Loucy (cell line): ENCODE measurements at regions not wholly inside any gene's neighbourhood (a gene's known extent, or its start where the extent isn't known, plus 50 kb on each side); places are given as distances from the start of the nearest gene placed in this dataset.

Source experiments
- CTCF ChIP-seq: fragments of 200-600 bp; sonication (generic); conservative IDR thresholded peaks from 2 replicates; pipeline ENCODE4 v1.5.1; 2014; ENCODE audit warnings: mild to moderate bottlenecking, antibody characterized with exemption, low read length
- EZH2phosphoT487 ChIP-seq: fragments of 200-600 bp; IDR thresholded peaks from 2 replicates; pipeline ENCODE4 v1.6.1; 2018; ENCODE audit warnings: antibody characterized with exemption, mild to moderate bottlenecking, moderate library complexity, borderline replicate concordance

DNA sequence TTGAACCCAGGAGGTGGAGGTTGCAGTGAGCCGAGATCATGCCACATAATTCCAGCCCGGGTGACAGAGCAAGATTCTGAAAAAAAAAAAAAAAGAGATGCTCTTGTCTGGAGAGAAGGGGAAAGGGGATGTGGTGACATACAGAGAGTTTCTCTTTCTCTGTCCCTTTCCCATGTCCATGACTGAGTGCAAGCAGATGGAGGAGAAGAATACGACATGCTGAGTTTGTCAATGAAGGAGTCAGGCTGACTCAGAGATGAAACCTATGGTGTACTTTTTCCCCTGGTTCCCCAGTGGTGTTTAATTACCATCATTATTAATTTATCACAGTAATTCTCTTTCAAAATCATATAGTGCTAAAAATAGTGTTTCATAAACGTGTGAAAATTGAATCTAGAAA lies 448.8 kb downstream of the FOXO1 start:
- TF ChIP-seq CTCF (no peak), EZH2phosphoT487 (no peak)
